SK-N-MC (cell line): ENCODE measurements at regions not wholly inside any gene's neighbourhood (a gene's known extent, or its start where the extent isn't known, plus 50 kb on each side); places are given as distances from the start of the nearest gene placed in this dataset.

Source experiments
- EZH2 ChIP-seq: fragments of 200-600 bp; sonication (generic); IDR thresholded peaks from one replicate; pipeline ENCODE4 v1.6.1; 2017; ENCODE audit warnings: antibody characterized with exemption
- FOXP2 ChIP-seq: optimal IDR thresholded peaks from 2 replicates; pipeline ENCODE3; 2011; ENCODE audit warnings: mild to moderate bottlenecking, moderate library complexity; ENCODE audit not compliant: insufficient read depth; ENCODE audit errors: extremely low read length, control extremely low read depth
- POLR2AphosphoS5 ChIP-seq: IDR thresholded peaks from 2 replicates; pipeline ENCODE4 v1.6.1; 2012; ENCODE audit warnings: mild to moderate bottlenecking, low read depth, low read length, borderline replicate concordance

- TF ChIP-seq POLR2AphosphoS5: no peak
- TF ChIP-seq EZH2: no peak
- no peak for TF ChIP-seq FOXP2
These were observed 395.0 kb downstream of the PCDH10 start for GRCh38 chr4:133544097-133544496.
